Thyroid gland (tissue), 4 donors: ENCODE measurements at regions not wholly inside any gene's neighbourhood (a gene's known extent, or its start where the extent isn't known, plus 50 kb on each side); places are given as distances from the start of the nearest gene placed in this dataset.

Experiments
- DNase-seq, 2 donors: peaks; one replicate each; pipeline ENCODE4 v3.0.0-alpha.2; 2019
- H3K27ac ChIP-seq, 3 donors: fragments of 200-600 bp; sonication (generic); 1 replicate in 2 of 3; 2 replicates in 1 of 3; pipeline ENCODE4 v1.5.1; 2016 to 2019; ENCODE audit warnings: mild to moderate bottlenecking in 1 of 3, moderate library complexity in 1 of 3
- H3K27me3 ChIP-seq: fragments of 200-600 bp; sonication (generic); one replicate; pipeline ENCODE4 v1.5.1; 2019
- H3K36me3 ChIP-seq, 2 donors: fragments of 200-600 bp; sonication (generic); one replicate each; pipeline ENCODE4 v1.5.1; 2016 to 2019
- H3K4me1 ChIP-seq, 2 donors: fragments of 200-600 bp; sonication (generic); one replicate each; pipeline ENCODE4 v1.5.1; 2017 to 2019
- H3K4me3 ChIP-seq, 3 donors: fragments of 200-600 bp; sonication (generic); replicated peaks in 1 of 3; 1 replicate in 2 of 3; 2 replicates in 1 of 3; pipeline ENCODE4 v1.5.1; 2016; ENCODE audit warnings: mild to moderate bottlenecking in 1 of 3
- H3K9me3 ChIP-seq: fragments of 200-600 bp; sonication (generic); one replicate; pipeline ENCODE4 v1.5.1; 2017
- CTCF ChIP-seq, 6 experiments: fragments of 200-600 bp in 3 of 6; fragments of 450-650 bp in 3 of 6; sonication (generic) in 3 of 6; IDR thresholded peaks; one replicate each; pipeline ENCODE4 v1.5.1; 2016 to 2019; ENCODE audit warnings: antibody characterized with exemption in 6 of 6, mild to moderate bottlenecking in 2 of 6, inconsistent platforms in 1 of 6, moderate library complexity in 1 of 6
- POLR2A ChIP-seq, 2 donors: fragments of 450-650 bp; IDR thresholded peaks; one replicate each; pipeline ENCODE4 v1.6.1; 2017; ENCODE audit warnings: antibody characterized with exemption in 2 of 2, mild to moderate bottlenecking in 2 of 2, moderate library complexity in 1 of 2
- WGBS, 2 donors: methylation state at CpG; one replicate each; pipeline ENCODE4 v1.1.5; 2017; 5-methylcytosine and 5-hydroxymethylcytosine counted together
- intact Hi-C: fragments of 100-400 bp; cut with DNase I; formaldehyde crosslinking; loops from one replicate; pipeline ENCODE4 v1.15.1; 2023

GRCh38 chr18:47632970-47633635 lies 297.4 kb downstream of the SMAD2 start:
- Histone ChIP-seq H3K4me3 (no peak overlapping the region), H3K9me3 (no peaks in the 10 kb centered on the region), H3K4me1 (peaks cover 13 to 22% of the 10 kb centered on the region in 2 donors), H3K27ac (peak overlapping the region; percentile 42 to 65 (median 46)), H3K36me3 (no peaks in the 10 kb centered on the region), H3K27me3 (no peaks in the 10 kb centered on the region)
- 41 to 42% methylated on average over 2 of the region's 2 CpGs for WGBS, 2 donors
- no peak for TF ChIP-seq POLR2A (IDR thresholded peaks at IDR 0.05)
- no peak for TF ChIP-seq CTCF (IDR thresholded peaks at IDR 0.05)
- intact Hi-C loops: no loop called here
- no peak for DNase-seq

GRCh38 chr18:47628893-47629292 lies 301.6 kb downstream of the SMAD2 start:
- H3K27me3 ChIP-seq: no peaks in the 10 kb centered on the region
- TF ChIP-seq POLR2A (IDR thresholded peaks at IDR 0.05) (no peak), CTCF (IDR thresholded peaks at IDR 0.05) (no peak)
- no peak for DNase-seq
- no peak overlapping the region for H3K4me3 ChIP-seq
- H3K9me3 ChIP-seq: no peaks in the 10 kb centered on the region
- peaks cover 12 to 18% of the 10 kb centered on the region in 2 donors for H3K4me1 ChIP-seq
- 67 to 76% methylated on average over 5 of the region's 5 CpGs for WGBS, 2 donors
- intact Hi-C loops: no loop called here
- H3K36me3 ChIP-seq: no peaks in the 10 kb centered on the region
- H3K27ac ChIP-seq: no peak overlapping the region

GRCh38 chr18:47628240-47628781 lies 302.1 kb downstream of the SMAD2 start:
- DNase-seq: no peak
- Histone ChIP-seq H3K4me3 (no peak overlapping the region), H3K4me1 (peaks cover 8 to 12% of the 10 kb centered on the region in 2 donors), H3K36me3 (no peaks in the 10 kb centered on the region), H3K27ac (no peak overlapping the region), H3K9me3 (no peaks in the 10 kb centered on the region), H3K27me3 (no peaks in the 10 kb centered on the region)
- TF ChIP-seq CTCF (IDR thresholded peaks at IDR 0.05) (no peak), POLR2A (IDR thresholded peaks at IDR 0.05) (no peak)
- intact Hi-C loops: no loop called here

- no peak for TF ChIP-seq POLR2A (IDR thresholded peaks at IDR 0.05)
- no peak for TF ChIP-seq CTCF (IDR thresholded peaks at IDR 0.05)
- Histone ChIP-seq H3K27me3 (no peaks in the 10 kb centered on the region), H3K4me3 (no peak overlapping the region), H3K36me3 (no peaks in the 10 kb centered on the region), H3K27ac (no peak overlapping the region), H3K9me3 (no peaks in the 10 kb centered on the region), H3K4me1 (no peaks in the 10 kb centered on the region)
- intact Hi-C loops: no loop called here
- DNase-seq: no peak
- WGBS, 2 donors: 83 to 86% methylated on average over 3 of the region's 3 CpGs
Measured at GRCh38 chr18:47627030-47627429, 303.4 kb downstream of the SMAD2 start.

GRCh38 chr18:47619771-47620448 lies 310.5 kb downstream of the SMAD2 start:
- H3K27ac ChIP-seq: no peak overlapping the region
- no peak for TF ChIP-seq POLR2A (IDR thresholded peaks at IDR 0.05)
- TF ChIP-seq CTCF (IDR thresholded peaks at IDR 0.05): no peak
- H3K4me1 ChIP-seq: peaks cover 0 to 4% of the 10 kb centered on the region in 2 donors
- H3K9me3 ChIP-seq: no peaks in the 10 kb centered on the region
- intact Hi-C loops: no loop called here
- no peaks in the 10 kb centered on the region for H3K36me3 ChIP-seq
- H3K27me3 ChIP-seq: no peaks in the 10 kb centered on the region
- 91 to 96% methylated on average over 3 of the region's 3 CpGs for WGBS, 2 donors
- H3K4me3 ChIP-seq: no peak overlapping the region
- DNase-seq: no peak
